Endothelial cell of umbilical vein (primary cell): ENCODE measurements at regions not wholly inside any gene's neighbourhood (a gene's known extent, or its start where the extent isn't known, plus 50 kb on each side); places are given as distances from the start of the nearest gene placed in this dataset.

ENCODE experiments used
- BruUV-seq: library from RNA; stranded (reverse); fragments of 400-500 nt; replicated peaks from 2 replicates; lab custom pipeline; 2021; lab: Mats Ljungman, UMichigan
- CTCF ChIA-PET: fragments of 300-600, 350-600 bp; sonication (Branson Sonifier 250); formaldehyde crosslinking; loops from one replicate; lab custom pipeline; 2021; ENCODE audit warnings: antibody characterized with exemption, inconsistent platforms; lab: Charles Lee
- POLR2A ChIA-PET: fragments of 300-600, 350-600 bp; sonication (Branson Sonifier 250); formaldehyde crosslinking; loops from one replicate; lab custom pipeline; 2021; ENCODE audit warnings: antibody characterized with exemption, inconsistent platforms; lab: Charles Lee
- DNase-seq: peaks from one replicate; pipeline ENCODE4 v3.0.0-alpha.2; 2011; ENCODE audit warnings: low read depth, low spot score
- FAIRE-seq: peaks from 2 replicates; lab custom pipeline; 2011; peaks lifted over from hg19 to GRCh38; lab: Jason Lieb, UNC
- H2AFZ ChIP-seq: 2 replicates; pipeline ENCODE4 v1.6.0; 2012; ENCODE audit warnings: low read depth, low read length, control low read depth, inconsistent platforms
- H3K27ac ChIP-seq: 2 replicates; pipeline ENCODE4 v1.5.1; 2011; ENCODE audit warnings: low read depth, mild to moderate bottlenecking, control low read depth, low read length, moderate library complexity; ENCODE audit not compliant: insufficient read depth
- H3K27me3 ChIP-seq, 2 experiments: 2 replicates each; pipeline versions ENCODE4 v1.6.0 to v1.6.1; 2011; ENCODE audit warnings: low read length in 2 of 2, mixed read lengths in 1 of 2; ENCODE audit not compliant: control insufficient read depth in 2 of 2, insufficient read depth in 2 of 2
- H3K36me3 ChIP-seq, 2 experiments: 2 replicates in 1 of 2; 3 replicates in 1 of 2; pipeline ENCODE4 v1.5.1; 2011; ENCODE audit warnings: low read length in 2 of 2, mild to moderate bottlenecking in 1 of 2, moderate library complexity in 1 of 2; ENCODE audit not compliant: control insufficient read depth in 2 of 2, insufficient read depth in 2 of 2; ENCODE audit errors: extremely low read depth in 1 of 2
- H3K4me1 ChIP-seq: 3 replicates; pipeline ENCODE4 v1.5.1; 2011; ENCODE audit warnings: mild to moderate bottlenecking, low read length; ENCODE audit not compliant: control insufficient read depth, insufficient read depth; ENCODE audit errors: extremely low read depth
- H3K4me2 ChIP-seq: 2 replicates; pipeline ENCODE4 v1.6.1; 2011; ENCODE audit warnings: low read length, control low read depth, mixed read lengths; ENCODE audit not compliant: insufficient read depth
- H3K4me3 ChIP-seq, 3 experiments: fragments of 200-600 bp in 1 of 3; sonication (generic), shearing (Covaris generic) in 1 of 3; replicated peaks in 1 of 3; 2 replicates each; pipeline ENCODE4 v1.5.1; 2011 to 2016; ENCODE audit warnings: control low read depth in 3 of 3, low read length in 3 of 3, mild to moderate bottlenecking in 2 of 3, inconsistent platforms in 1 of 3, low read depth in 1 of 3, moderate library complexity in 1 of 3; ENCODE audit not compliant: insufficient read depth in 1 of 3
- H3K79me2 ChIP-seq: 2 replicates; pipeline ENCODE4 v1.6.0; 2012; ENCODE audit warnings: low read length, inconsistent platforms; ENCODE audit not compliant: control insufficient read depth, insufficient read depth
- H3K9ac ChIP-seq: replicated peaks from 2 replicates; pipeline ENCODE3; 2011; ENCODE audit warnings: low read length, control low read depth; ENCODE audit not compliant: insufficient read depth; ENCODE audit errors: extremely low read depth
- H3K9me1 ChIP-seq: replicated peaks from 3 replicates; pipeline ENCODE4 v1.6.0; 2011; ENCODE audit warnings: mild to moderate bottlenecking, low read length; ENCODE audit not compliant: control insufficient read depth, insufficient read depth; ENCODE audit errors: extremely low read depth
- H3K9me3 ChIP-seq: replicated peaks from 2 replicates; pipeline ENCODE4 v1.5.1; 2012; ENCODE audit warnings: low read length, inconsistent platforms; ENCODE audit not compliant: control insufficient read depth, insufficient read depth
- H4K20me1 ChIP-seq: replicated peaks from 2 replicates; pipeline ENCODE3; 2011; ENCODE audit warnings: mild to moderate bottlenecking, low read length; ENCODE audit not compliant: control insufficient read depth, insufficient read depth; ENCODE audit errors: extremely low read depth
- FOS ChIP-seq: IDR thresholded peaks from 2 replicates; pipeline ENCODE4 v1.6.1; 2011; ENCODE audit warnings: mild to moderate bottlenecking, low read length, moderate library complexity, borderline replicate concordance; ENCODE audit not compliant: insufficient read depth
- GATA2 ChIP-seq: IDR thresholded peaks from 2 replicates; pipeline ENCODE4 v1.7.0; 2011; ENCODE audit warnings: low read depth, mild to moderate bottlenecking, moderate library complexity, mixed read lengths, low read length; ENCODE audit not compliant: insufficient read length, insufficient read depth
- MYC ChIP-seq: IDR thresholded peaks from one replicate; pipeline ENCODE4 v1.6.1; 2011; ENCODE audit warnings: mild to moderate bottlenecking, low read depth, low read length
- POLR2A ChIP-seq: IDR thresholded peaks from 2 replicates; pipeline ENCODE4 v1.6.1; 2012; ENCODE audit warnings: low read depth, mild to moderate bottlenecking, control low read depth, low read length
- POLR2AphosphoS5 ChIP-seq: IDR thresholded peaks from 2 replicates; pipeline ENCODE4 v1.6.1; 2012; ENCODE audit warnings: low read depth, mild to moderate bottlenecking, control low read depth, low read length, moderate library complexity; ENCODE audit not compliant: insufficient read depth
- dilution Hi-C: fragments of 300-500 bp; cut with MboI; formaldehyde crosslinking; loops from one replicate; pipeline ENCODE4 v1.15.0; 2019; ENCODE audit warnings: low sequenced_read_pairs; ENCODE audit not compliant: extremely low pct_ligation_motif_present
- intact Hi-C: fragments of 100-400 bp; cut with micrococcal nuclease; formaldehyde crosslinking; loops from one replicate; pipeline ENCODE4 v1.10.0; 2022
- TF ChIP-seq, protein P1 (sequence below), 2 donors: IDR thresholded peaks; 1 replicate in 1 of 2; 2 replicates in 1 of 2; pipeline ENCODE4 v1.5.1; 2011; ENCODE audit warnings: low read length in 2 of 2, mild to moderate bottlenecking in 2 of 2, moderate library complexity in 2 of 2, control low read depth in 1 of 2, inconsistent platforms in 1 of 2, low read depth in 1 of 2; ENCODE audit not compliant: insufficient read depth in 1 of 2; ENCODE audit errors: extremely low read depth in 1 of 2

DNA sequence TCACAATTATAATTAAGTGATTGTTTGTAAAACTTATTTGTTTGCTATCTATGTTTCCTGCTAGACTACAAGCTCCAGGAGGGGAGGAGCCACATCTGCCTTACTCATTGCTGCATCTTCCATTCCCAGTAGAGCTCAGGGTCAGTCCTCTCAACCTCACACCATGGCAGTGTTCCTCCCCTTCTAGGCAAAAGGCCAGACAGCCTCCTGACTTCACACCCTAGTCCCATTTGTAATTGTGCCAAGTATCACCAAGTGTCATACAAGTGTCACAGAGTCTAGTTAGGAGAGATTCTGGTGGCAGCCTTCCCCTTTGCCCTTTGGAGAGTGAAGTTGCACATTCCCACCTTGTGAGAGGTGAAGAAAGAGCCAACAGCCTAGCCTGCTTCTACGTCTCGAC, 490.4 kb downstream of the INSC start:
- H4K20me1 ChIP-seq, result no peaks in the 10 kb centered on the region
- TF ChIP-seq POLR2AphosphoS5 (no peak), FOS (no peak), GATA2 (no peak), MYC (no peak), POLR2A (no peak)
- TF ChIP-seq, protein P1, sequence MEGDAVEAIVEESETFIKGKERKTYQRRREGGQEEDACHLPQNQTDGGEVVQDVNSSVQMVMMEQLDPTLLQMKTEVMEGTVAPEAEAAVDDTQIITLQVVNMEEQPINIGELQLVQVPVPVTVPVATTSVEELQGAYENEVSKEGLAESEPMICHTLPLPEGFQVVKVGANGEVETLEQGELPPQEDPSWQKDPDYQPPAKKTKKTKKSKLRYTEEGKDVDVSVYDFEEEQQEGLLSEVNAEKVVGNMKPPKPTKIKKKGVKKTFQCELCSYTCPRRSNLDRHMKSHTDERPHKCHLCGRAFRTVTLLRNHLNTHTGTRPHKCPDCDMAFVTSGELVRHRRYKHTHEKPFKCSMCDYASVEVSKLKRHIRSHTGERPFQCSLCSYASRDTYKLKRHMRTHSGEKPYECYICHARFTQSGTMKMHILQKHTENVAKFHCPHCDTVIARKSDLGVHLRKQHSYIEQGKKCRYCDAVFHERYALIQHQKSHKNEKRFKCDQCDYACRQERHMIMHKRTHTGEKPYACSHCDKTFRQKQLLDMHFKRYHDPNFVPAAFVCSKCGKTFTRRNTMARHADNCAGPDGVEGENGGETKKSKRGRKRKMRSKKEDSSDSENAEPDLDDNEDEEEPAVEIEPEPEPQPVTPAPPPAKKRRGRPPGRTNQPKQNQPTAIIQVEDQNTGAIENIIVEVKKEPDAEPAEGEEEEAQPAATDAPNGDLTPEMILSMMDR (IDR thresholded peaks at IDR 0.05; ENCODE audit: extremely low read depth in 1 of 2, insufficient read depth in 1 of 2, low read depth in 1 of 2, low read length in 2 of 2), result no peak
- no peak for DNase-seq
- POLR2A ChIA-PET, result no interaction called here
- H2AFZ ChIP-seq, result no peak overlapping the region
- no peaks in the 10 kb centered on the region for H3K4me1 ChIP-seq
- no TSS peak for BruUV-seq
- dilution Hi-C loops (no loop called here), intact Hi-C loops (no loop called here)
- no peak overlapping the region for H3K4me2 ChIP-seq
- no peaks in the 10 kb centered on the region for H3K9me1 ChIP-seq
- no peak overlapping the region for H3K27ac ChIP-seq
- CTCF ChIA-PET, result no interaction called here
- H3K36me3 ChIP-seq, result no peaks in the 10 kb centered on the region
- H3K27me3 ChIP-seq, result no peaks in the 10 kb centered on the region
- no peak overlapping the region for H3K4me3 ChIP-seq
- H3K79me2 ChIP-seq, result no peaks in the 10 kb centered on the region
- H3K9me3 ChIP-seq, result no peaks in the 10 kb centered on the region
- H3K9ac ChIP-seq, result no peak overlapping the region
- FAIRE-seq, result no peak
